ENCODE measurements at regions not wholly inside any gene's neighbourhood (a gene's known extent, or its start where the extent isn't known, plus 50 kb on each side); places are given as distances from the start of the nearest gene placed in this dataset.

DNA sequence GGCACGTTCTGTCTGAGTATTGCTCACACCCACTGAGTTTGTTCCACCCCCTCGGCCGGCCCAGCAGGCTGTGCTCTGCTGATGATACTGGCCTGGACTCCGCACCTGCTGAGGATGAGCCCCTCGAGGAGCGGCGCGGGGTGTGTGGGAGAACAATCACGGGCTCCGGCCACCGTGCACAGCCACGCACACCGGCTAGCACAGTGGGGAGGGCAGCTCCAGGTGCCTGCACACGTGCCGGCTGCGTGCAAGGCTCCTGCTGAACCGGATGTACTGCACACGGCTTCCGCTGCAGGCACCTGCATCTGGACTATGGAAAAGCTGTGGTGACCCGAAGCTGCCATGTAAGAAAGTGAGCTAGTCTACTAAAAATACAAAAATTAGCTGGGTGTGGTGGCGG is 485.2 kb upstream of the CDH9 start:
- DNase-seq (ENCODE audit: low read depth), result no peak

DNA sequence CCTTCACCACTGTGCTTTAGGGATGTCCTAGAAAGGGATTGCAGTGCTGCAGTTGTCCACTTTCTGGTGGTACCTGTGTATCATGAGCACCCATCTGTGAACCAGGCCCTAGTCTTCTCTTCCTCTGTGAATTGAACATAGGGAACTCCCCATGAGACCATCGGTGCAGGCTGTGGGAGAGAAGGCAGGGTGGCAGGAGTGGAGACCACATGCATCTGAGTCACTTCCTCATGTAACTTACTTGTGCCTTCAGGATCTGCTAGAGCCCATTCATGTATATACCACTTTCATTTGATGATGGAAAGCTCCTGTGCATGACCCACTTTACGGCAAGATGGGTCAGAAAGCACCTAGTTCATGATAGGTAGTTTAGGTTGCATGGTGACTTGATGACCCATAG is 478.1 kb upstream of the CDH9 start:
- no peak for DNase-seq (ENCODE audit: low read depth)

DNA sequence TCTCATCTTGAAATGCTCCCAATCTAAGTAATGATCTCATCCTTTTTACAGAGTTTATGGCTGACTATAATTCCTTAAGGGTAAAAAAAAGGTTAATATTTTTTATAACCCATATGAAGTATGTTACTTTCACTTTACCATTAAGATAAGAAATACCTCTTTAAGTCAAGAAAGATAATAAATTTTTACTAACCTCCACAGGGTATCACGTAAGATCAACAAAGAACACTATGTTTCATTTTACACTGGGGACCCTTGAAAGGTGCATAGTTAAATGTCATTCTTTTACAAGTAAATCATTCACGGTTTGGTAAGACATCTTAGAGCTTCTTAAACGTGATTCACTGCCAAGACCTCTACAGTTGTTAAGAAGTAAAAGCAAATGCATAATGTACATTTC is 472.7 kb upstream of the CDH9 start:
- no peak for DNase-seq (ENCODE audit: low read depth)

DNA sequence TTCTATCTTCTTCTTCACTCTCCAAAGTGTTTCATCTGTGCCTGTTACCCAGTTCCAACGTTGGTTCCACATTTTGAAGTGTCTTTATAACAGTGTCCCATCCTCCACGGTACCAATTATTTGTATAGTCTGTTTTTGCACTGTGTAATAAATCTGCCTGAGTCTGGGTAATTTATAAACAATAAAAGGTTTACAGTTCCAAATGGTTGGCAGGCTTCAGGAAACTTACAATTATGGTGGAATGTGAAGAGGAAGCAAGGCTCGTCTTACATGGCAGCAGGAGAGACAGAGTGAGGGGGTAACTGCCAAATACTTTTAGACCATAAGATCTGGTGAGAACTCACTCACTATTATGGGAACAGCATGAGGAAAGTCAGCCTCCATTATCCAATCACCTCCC is 465.4 kb upstream of the CDH9 start:
- DNase-seq (ENCODE audit: low read depth), result no peak

DNA sequence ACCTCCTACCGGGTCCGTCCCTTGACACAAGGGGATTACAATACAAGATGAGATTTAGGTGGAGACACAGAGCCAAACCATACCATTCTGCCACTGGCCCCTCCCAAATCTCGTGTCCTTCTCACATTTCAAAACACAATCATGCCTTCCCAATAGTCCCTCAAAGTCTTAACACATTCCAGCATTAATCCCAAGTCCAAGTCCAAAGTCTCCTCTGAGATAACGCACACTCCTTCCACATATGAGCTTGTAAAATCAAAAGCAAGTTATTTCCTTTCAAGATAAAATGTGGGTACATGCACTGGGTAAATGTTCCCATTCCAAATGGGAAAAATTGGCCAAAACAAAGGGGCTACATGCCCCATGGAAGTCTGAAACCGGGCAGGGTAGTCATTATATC is 463.9 kb upstream of the CDH9 start:
- DNase-seq (ENCODE audit: low read depth), result no peak

DNA sequence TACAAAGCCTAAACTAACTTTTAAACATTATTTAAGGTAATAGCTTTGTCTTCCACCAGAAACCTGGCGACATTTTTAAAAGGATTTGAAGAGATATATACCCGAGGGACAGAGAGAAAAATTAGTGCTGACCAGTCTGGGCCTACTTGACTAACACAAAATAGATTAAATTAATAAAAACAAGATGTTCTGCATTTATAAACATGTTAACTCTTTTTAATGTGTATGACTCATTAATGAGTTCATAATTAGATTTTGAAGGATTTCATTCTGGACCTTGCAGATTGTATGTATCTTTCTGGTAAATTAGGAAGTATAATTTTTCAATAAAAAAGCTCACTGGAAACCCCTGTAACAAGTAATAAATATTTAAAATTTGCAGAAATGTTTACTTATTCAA is 459.1 kb upstream of the CDH9 start:
- no peak for DNase-seq (ENCODE audit: low read depth)

DNA sequence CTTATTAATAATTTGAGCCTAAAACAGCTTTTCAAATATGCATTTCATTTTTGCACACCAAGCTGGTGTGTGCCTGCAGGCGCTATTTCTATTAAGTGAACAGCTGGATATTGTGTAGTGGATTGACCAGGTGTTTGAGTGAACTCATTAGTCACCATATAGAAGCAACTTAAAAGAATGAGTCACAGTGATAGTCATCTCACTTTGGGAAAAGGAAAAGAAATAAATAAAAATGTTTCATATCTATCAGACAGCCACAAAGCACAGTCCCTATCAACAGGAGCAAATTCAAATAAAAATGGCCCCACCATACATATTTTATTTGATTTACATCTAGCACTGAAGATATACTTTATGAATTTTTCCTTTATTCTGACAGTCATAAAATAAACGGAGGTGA is 456.5 kb upstream of the CDH9 start:
- no peak for DNase-seq (ENCODE audit: low read depth)

DNA sequence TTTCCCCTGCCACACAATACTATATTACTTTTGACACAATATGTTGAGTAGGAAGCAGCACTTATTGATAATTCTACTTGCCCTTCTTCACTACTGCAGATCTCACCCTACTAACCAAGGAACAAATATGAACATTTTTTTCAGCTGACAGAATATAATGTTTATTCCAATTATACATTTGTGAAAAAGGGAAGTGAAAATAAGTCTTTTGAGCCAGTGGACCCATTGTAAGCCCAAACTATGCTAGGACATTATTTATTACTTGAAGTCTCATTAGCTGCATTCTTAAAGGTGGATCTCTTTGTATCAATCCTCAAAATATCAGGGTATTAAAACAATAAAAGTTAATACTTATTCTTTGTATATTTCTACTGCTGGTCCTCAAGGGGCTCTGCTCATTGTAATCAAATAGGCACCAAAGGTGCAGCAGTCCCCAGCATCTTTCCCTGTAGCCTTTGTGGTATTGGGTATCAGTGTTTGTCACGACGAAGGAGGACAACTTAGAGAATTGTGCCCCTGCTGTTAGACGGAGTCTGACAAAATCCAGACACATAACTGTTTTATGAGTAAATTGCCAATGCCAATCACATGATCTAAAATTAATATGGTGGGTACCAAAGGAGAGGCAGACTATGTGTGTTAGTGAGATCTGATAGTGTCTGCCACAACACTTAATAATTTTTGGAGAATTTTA is 453.5 kb upstream of the CDH9 start:
- DNase-seq (ENCODE audit: low read depth), result no peak

DNA sequence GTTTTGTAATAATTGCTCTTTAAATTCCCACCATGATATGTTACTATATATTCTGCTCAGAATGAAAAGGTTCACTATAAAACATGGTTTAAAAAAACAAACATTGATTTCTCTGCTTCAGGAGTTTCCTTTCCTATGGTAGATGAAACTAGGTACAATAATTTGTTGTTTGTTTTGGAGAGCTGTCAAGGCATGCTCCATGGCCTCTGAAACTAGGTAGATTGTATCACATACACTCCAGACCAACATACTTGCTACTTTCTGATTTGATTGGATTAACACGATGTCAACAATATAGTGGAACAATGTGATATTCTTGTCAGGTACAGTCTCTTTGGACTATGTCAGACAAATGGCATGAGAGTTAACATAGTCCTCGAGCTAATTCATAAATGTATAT is 452.7 kb upstream of the CDH9 start:
- no peak for DNase-seq (ENCODE audit: low read depth)

DNA sequence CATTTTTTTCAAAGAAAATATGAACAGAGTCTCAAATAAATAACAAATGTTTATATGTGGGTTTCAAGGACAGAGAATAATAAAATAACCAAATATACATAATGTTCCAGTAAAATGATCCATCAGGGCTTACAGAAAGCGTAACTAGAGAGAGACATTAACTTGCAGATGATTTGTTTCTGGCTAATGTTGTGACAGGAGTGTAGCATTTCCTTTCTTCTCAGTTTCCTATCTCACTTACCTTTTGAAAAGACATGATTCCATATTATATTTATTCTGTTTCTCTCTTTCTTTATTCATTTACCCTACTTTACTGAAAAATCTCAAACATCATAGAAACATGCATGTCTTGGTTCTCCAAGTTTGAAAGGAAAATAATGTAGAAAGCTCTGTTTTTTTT is 451.3 kb upstream of the CDH9 start:
- no peak for DNase-seq (ENCODE audit: low read depth)

DNA sequence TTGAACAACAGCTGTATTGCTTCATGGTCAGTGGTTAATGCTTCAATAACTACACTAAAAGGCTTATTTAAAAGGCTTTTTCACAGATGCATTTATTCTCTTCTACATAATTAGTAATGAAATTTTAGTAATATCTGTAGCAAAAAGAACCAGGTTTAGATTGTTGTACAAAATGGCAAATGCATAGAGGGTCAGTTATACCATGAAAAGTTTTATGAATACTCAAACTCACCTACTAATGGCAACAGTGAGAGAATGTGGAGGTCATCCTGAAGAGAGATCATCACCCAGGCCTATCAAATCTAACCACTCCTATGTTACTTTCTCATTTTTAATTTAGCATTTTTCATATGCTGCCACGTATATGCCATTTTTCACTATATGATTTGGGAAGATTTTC is 444.3 kb upstream of the CDH9 start:
- no peak for DNase-seq (ENCODE audit: low read depth)

DNA sequence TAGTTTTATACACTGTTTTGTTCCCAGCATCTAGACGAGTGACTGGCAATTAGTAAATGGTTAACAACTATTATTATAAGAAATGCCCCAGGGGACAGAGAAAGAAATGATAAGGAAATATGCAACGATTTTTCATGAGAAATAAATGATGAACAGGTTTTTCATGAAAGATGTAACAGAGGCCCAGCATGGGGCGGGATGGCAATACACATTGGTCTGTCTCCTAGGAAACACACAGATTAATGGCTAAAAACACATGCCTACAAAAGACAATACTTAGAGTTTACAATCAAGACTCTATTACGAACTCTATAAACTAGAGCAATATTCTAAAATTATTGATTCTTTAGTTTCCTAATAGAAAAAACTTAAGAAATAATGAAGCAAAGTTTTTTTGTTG is 441.5 kb upstream of the CDH9 start:
- no peak for DNase-seq (ENCODE audit: low read depth)

DNA sequence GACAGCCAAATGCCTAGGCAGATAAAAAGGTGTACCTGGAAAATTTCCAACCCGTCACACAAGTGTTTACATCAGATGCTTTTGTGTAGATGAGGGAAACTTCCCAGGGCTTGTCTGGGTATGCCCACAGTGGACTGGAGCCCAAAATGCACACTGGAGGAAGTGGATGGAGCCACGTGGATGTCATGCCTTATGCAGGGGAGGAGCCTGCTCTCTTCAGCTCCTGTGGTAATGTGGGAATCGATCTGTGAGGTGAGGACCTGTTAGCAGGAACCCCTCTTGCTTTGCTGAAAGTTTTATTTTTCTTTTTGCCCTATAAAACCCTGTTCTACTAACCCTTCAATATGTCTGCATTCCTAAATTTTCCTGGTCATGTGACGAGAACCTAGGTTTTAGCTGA is 439.2 kb upstream of the CDH9 start:
- DNase-seq (ENCODE audit: low read depth), result no peak

DNA sequence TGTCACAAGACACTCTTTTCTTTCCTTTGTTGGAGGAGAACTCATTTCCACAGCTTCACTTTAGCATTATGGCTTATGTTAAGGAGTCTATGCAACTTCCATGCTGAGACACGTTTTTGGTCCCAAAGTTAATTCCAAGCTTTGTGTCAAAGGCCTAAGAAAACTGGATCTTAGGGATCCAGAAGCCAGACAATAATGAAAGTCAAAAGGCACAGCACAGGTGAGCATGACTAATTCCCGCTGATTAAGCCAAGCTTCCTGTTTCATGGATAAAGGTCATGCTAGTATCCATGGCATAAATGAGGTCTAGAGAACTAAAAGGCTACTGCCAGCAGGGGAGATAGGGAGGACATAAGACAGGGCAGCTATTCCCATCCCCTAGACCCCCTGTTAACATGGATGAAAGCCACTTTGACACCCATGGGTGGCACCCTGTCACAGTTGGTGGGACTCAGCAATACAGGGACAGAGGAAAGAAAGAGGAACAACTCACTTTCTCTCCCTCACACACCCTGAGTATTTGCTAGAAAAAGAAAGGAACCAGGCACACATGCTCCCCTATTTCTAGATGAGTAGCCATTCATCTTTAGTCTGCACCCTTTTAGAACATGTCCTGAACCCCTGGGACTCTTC is 438.1 kb upstream of the CDH9 start:
- no peak for DNase-seq (ENCODE audit: low read depth)

DNA sequence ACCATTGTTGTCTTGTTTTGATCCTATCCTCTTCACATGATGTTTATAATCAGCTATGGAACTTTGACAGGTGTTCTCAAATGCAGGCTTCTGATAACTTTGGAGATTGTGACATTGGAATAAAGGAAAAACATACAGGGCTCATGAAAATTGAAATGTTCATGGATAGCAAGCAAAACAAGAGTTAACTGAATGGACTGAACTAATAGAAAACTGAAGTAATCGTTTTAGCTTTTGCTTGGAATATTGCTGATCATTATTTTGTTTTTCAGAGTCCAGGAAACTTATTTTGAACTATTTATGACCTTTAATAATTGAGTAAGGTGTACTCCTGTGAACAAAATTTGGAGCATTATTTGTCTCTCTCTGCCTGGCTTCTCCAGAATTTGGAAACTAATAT is 436.7 kb upstream of the CDH9 start:
- no peak for DNase-seq (ENCODE audit: low read depth)

DNA sequence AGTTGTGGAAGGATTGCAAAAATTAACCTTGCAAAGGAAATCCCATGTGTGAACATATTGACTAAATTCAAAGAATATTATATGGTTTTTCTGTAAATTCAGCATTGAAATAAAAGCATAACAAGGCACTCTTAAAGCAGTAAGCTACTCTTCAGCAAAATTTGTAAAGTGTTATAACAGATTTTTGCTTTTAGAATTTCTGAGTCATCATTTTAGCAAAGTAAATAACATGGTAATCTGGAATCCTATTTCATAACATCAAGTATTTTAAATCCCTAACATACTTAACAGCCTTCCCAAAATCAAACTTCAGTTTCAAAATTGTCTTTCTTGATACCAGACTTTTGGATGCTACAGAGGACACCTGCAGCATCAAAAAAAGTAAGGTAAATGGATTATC is 436.0 kb upstream of the CDH9 start:
- DNase-seq (ENCODE audit: low read depth), result no peak

DNA sequence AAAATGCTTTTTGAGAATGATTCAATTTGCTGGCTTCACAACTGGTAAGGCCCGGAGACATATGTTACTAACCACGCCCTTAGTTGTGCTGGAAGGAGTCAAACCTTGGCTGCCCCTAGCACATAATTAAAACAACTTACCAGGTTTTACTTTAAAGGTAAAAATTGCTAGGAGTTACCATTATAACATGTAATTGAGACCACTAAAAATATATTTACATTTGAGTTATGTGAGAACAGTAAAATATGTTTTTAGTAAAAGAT is 435.6 kb upstream of the CDH9 start:
- no peak for DNase-seq (ENCODE audit: low read depth)

DNA sequence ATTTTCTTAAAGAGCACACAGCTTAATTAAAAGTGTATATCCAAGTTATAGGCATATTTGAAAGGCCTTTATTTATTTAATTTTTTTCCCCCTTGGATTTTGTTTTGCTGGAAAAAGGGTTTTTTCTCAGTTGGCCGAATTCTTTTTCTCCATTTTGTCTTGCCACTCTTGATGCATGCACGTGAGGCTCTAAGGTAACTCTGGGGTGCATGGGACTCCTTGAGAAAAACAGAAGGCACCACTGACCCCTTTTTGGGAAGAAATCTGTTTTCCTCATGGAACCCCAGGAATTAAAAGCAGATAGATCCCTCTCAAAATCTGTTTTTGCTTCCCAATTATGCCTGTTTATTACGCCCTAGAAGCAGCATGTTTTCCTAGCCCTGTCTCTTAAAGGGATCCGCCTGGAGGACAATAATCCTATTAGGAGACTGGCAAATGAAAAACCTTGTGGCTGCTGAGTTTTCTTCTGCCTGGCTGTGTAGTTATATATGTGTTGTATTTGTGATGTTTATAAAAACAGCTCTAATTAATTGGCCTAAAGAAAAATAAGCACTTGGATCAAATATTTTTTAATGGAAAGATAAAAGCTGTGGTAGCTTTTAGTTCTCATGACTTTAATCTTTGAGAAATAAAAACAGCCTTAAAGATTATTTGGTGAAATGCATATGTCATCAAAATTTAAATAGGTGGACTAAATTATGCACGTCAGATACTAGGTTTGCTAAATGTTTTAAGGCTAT is 435.1 kb upstream of the CDH9 start:
- DNase-seq (ENCODE audit: low read depth), result no peak

DNA sequence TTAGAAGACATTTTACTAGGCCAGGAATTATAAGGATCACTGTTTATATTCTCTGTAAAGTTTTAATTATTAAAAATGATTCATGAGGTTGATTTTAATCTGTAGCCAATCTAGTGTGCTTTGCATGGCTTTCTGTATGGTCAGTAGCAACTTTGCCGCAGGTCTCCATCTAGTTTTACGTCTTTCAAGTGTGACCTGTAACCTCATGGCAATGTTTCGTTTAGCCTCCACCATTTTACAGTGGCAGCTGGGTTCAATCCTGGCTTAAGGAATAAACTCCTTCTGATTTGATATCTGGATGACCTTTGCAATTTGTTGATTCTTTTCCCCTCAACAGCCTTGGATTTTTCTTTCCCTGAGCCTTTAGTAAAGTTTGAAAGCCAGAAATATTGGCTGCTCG is 434.5 kb upstream of the CDH9 start:
- no peak for DNase-seq (ENCODE audit: low read depth)

DNA sequence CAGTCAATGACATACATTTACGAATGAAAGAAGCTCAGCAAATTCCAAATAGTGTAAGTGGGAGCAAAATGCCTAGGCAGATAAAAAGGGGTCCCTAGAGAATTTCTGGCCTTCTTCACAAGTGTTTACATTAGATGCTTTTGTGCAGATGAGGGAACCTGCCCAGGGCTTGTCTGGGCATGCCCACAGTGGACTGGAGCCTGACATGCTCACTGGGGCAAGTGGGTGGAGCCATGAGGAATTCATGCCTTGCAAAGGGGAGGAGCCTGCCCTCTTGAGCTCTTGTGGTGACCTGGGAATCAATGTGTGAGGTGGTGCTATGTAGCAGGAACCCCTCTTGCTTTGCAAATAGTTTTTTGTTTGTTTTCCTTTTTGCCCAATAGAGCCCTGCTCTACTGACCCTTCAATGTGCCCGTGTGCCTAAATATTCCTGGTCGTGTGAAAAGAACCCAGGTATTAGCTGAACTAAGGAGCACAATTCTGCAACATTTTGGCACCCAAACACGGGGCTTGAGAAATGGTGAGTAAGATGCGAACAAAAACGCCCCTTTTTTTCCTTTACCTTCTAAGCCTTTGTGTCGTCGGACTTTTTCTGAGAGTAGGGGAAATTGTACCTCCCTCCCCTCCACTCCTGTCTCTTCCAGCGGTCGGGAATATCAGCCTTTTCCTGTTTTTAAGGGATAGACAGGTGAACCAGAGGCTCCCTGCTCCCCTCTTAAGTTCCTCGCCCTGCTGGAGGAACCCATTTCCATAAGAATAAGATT is 433.8 kb upstream of the CDH9 start:
- DNase-seq (ENCODE audit: low read depth), result no peak

DNA sequence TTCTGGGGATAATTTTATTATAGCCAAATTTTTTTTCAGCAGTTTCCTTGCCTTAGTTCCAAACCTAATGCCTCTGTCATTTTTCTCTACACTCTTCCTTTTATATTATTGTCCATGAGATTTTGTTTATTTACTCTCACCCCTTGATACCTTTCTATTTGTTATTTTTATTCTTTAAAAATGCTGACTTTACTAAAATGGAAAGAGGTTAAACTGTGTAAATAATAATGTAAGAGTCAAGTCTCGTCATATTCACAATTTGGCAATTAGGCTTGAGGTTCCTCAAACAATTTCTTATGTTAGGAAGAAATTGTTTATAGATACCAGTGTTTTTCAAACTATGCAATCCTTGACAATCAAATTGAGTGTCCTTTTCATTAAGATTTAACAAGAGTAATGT is 428.6 kb upstream of the CDH9 start:
- no peak for DNase-seq (ENCODE audit: low read depth)

DNA sequence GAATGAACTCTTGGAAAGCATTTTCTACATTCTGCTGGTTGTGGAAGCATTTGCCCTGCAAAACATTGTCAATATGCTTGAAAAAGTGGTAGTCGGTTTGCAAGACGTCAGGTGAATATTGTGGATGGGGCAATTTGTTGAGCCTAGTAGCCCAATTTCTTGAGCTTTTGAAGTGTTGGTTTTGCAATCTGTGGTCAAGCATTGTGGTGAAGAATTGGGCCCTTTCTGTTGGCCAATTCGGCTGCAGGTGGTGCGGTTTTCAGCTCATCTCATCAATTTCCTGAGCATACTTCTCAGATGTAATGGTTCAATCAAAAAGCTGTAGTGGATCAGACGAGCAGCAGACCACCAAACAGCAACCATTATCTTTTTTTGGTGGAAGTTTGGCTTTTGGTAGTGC is 426.8 kb upstream of the CDH9 start:
- no peak for DNase-seq (ENCODE audit: low read depth)

Measured in forelimb muscle (tissue), 1 donor.